Nephron progenitor cell (in vitro differentiated cells): ENCODE measurements at regions not wholly inside any gene's neighbourhood (a gene's known extent, or its start where the extent isn't known, plus 50 kb on each side); places are given as distances from the start of the nearest gene placed in this dataset.

Experiments used
- DNase-seq: peaks from one replicate; pipeline ENCODE4 v3.0.0; 2021
- H3K27ac Mint-ChIP-seq: 2 replicates; pipeline ENCODE4 v1.8.0; 2021; ENCODE audit warnings: mild to moderate bottlenecking, moderate library complexity, mixed read lengths
- H3K27me3 Mint-ChIP-seq: 2 replicates; pipeline ENCODE4 v1.8.0; 2021; ENCODE audit warnings: mild to moderate bottlenecking, low read depth, mixed read lengths; ENCODE audit not compliant: poor library complexity
- H3K36me3 Mint-ChIP-seq: 2 replicates; pipeline ENCODE4 v1.8.0; 2021; ENCODE audit warnings: low read depth, mixed read lengths
- H3K4me1 Mint-ChIP-seq: 2 replicates; pipeline ENCODE4 v1.8.0; 2021; ENCODE audit warnings: mixed read lengths
- H3K4me3 Mint-ChIP-seq: 2 replicates; pipeline ENCODE4 v1.8.0; 2021; ENCODE audit warnings: mild to moderate bottlenecking, moderate library complexity, mixed read lengths
- H3K9me3 Mint-ChIP-seq: 2 replicates; pipeline ENCODE4 v1.8.0; 2021; ENCODE audit warnings: mild to moderate bottlenecking, moderate library complexity, mixed read lengths
- CTCF ChIP-seq: fragments of 200-600 bp; sonication (generic); IDR thresholded peaks from 2 replicates; pipeline ENCODE4 v1.5.0; 2021; ENCODE audit warnings: antibody characterized with exemption

- Mint-ChIP-seq H3K4me3 (no peak overlapping the region), H3K27ac (no peak overlapping the region), H3K27me3 (no peaks in the 10 kb centered on the region), H3K4me1 (no peaks in the 10 kb centered on the region), H3K9me3 (no peaks in the 10 kb centered on the region), H3K36me3 (no peaks in the 10 kb centered on the region)
- no peak for TF ChIP-seq CTCF
- no peak for DNase-seq
These were observed 544.7 kb upstream of the ROBO2 start for GRCh38 chr3:76495216-76495615.

GRCh38 chr3:76497636-76498035, 542.3 kb upstream of the ROBO2 start:
- no peak overlapping the region for H3K27ac Mint-ChIP-seq

GRCh38 chr3:76500746-76501275, 539.1 kb upstream of the ROBO2 start:
- no peak overlapping the region for H3K4me3 Mint-ChIP-seq
- no peaks in the 10 kb centered on the region for H3K36me3 Mint-ChIP-seq
- H3K27ac Mint-ChIP-seq = no peak overlapping the region
- H3K27me3 Mint-ChIP-seq = no peaks in the 10 kb centered on the region
- H3K9me3 Mint-ChIP-seq = no peaks in the 10 kb centered on the region
- no peak for DNase-seq
- no peak for TF ChIP-seq CTCF
- H3K4me1 Mint-ChIP-seq = no peaks in the 10 kb centered on the region

More at GRCh38 chr3:76497636-76498035, 542.3 kb upstream of the ROBO2 start:
- TF ChIP-seq CTCF = no peak
- no peak overlapping the region for H3K4me3 Mint-ChIP-seq
- no peaks in the 10 kb centered on the region for H3K4me1 Mint-ChIP-seq
- H3K9me3 Mint-ChIP-seq = no peaks in the 10 kb centered on the region
- no peaks in the 10 kb centered on the region for H3K36me3 Mint-ChIP-seq
- DNase-seq = peak; percentile 5
- H3K27me3 Mint-ChIP-seq = no peaks in the 10 kb centered on the region

- Mint-ChIP-seq H3K27ac (no peak overlapping the region), H3K9me3 (no peaks in the 10 kb centered on the region), H3K27me3 (no peaks in the 10 kb centered on the region), H3K4me1 (no peaks in the 10 kb centered on the region), H3K36me3 (no peaks in the 10 kb centered on the region), H3K4me3 (no peak overlapping the region)
- DNase-seq = no peak
- TF ChIP-seq CTCF = no peak
These were observed 538.6 kb upstream of the ROBO2 start for GRCh38 chr3:76501315-76501714.

GRCh38 chr3:76502076-76502475, 537.8 kb upstream of the ROBO2 start:
- Mint-ChIP-seq H3K4me3 (no peak overlapping the region), H3K9me3 (no peaks in the 10 kb centered on the region), H3K27me3 (no peaks in the 10 kb centered on the region), H3K4me1 (no peaks in the 10 kb centered on the region), H3K36me3 (no peaks in the 10 kb centered on the region), H3K27ac (no peak overlapping the region)
- no peak for TF ChIP-seq CTCF
- DNase-seq = no peak

GRCh38 chr3:76505202-76505845, 534.6 kb upstream of the ROBO2 start:
- no peak for DNase-seq
- Mint-ChIP-seq H3K27ac (no peak overlapping the region), H3K27me3 (no peaks in the 10 kb centered on the region), H3K4me3 (no peak overlapping the region), H3K4me1 (no peaks in the 10 kb centered on the region), H3K36me3 (no peaks in the 10 kb centered on the region), H3K9me3 (no peaks in the 10 kb centered on the region)
- TF ChIP-seq CTCF = no peak
